HG02870 (cell line): ENCODE measurements at regions not wholly inside any gene's neighbourhood (a gene's known extent, or its start where the extent isn't known, plus 50 kb on each side); places are given as distances from the start of the nearest gene placed in this dataset.

Source experiments
- ATAC-seq: cut with Tn5 transposase; IDR thresholded peaks from one replicate; pipeline ENCODE4 v1.9.1; 2021; ENCODE audit warnings: mild to moderate bottlenecking, moderate library complexity; ENCODE audit not compliant: unreplicated experiment

GRCh38 chr5:136701191-136701590 lies 335.8 kb upstream of the TRPC7 start:
- ATAC-seq, result no peak

GRCh38 chr5:136699651-136700050 lies 334.3 kb upstream of the TRPC7 start:
- ATAC-seq, result no peak

DNA sequence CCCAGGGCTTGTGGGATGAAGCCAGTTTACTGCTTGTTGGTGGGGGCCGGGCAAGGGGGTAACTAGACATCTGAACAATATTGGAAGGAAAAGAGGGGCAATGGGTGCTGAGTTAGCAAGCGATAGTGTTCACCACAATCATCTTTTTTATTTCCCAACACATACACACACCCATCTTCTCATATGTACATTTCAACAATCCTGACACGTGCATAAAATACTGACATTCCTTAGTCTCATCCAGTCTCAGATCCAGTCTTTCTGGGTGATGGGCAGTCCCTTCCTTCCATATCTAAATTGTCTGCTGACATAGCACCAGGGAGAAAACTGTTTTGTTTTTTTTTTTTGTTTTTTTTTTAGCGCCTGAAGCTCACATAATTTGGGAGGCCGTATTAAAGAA lies 333.6 kb upstream of the TRPC7 start:
- no peak for ATAC-seq

- no peak for ATAC-seq
Measured at GRCh38 chr5:136694258-136694657, 328.9 kb upstream of the TRPC7 start.

GRCh38 chr5:136689552-136689951 lies 324.2 kb upstream of the TRPC7 start:
- ATAC-seq, result no peak

DNA sequence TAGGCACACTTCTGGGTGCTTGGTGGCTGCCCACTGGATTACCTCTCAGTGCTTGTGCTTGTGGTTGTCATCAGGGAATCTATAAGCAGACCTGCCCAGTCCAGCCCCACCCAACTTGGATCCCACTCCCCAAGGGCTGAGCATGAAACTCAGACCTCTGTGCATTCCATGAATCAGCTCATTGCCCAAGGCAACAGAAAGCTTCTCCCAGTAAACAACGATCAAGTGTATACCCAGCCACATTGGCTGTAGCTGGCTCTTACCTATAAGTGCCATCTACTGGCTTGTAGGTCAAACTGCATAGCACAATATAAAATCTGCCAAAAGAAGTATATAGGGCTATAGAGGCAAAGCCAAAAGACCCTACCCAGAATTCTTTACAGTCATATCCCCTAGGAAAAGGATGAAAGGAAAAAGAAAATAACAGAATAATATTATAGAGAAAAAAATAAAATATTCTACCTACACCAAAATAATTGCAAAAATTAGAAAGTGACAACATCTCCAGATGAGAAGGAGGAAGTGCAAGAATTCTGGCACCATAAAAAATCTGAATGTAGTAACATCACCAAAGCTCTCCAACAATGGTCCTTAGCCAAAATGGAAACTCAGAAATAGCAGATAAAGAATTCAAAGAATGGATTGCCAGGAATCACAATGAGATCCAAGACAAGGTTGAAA lies 321.0 kb upstream of the TRPC7 start:
- no peak for ATAC-seq

DNA sequence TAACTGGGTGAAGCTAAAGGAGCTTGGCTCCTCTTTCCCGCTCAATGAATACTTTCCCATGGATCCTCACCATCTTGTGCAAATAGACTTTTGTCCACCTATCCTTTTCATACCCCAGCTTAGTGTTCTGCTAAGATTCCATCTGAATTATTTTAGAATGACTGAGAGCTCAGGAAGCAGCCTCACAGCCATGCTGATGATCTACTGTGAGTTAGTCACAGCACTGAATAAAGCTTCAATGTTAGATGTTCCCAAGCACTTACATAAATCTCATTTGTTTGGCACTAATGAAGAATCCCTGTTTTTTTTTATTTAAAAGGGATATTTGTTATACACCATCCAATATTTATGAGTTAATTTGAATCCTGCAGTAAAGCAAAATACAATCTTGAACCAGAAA lies 317.6 kb upstream of the TRPC7 start:
- ATAC-seq, result no peak

DNA sequence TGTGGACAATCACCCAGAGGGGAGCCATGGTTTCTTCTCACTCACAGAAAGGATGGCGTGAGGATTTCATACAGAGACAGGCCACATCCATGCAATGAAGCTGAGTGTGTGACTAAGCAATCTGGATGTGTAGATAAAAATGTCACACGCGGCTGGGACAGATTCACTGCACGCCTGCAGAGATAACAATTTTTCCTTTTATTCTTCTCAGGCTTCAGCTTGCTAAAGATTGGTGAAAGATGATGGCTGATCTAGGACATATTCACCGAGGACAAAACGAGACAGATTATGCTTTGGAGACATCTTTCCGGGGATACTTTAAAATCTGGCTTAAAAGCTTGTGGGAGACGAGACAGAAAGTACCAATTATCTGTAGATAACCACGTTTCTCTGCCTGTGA lies 313.9 kb upstream of the TRPC7 start:
- ATAC-seq, result no peak

- no peak for ATAC-seq
Measured at GRCh38 chr5:136677217-136677616, 311.9 kb upstream of the TRPC7 start.

DNA sequence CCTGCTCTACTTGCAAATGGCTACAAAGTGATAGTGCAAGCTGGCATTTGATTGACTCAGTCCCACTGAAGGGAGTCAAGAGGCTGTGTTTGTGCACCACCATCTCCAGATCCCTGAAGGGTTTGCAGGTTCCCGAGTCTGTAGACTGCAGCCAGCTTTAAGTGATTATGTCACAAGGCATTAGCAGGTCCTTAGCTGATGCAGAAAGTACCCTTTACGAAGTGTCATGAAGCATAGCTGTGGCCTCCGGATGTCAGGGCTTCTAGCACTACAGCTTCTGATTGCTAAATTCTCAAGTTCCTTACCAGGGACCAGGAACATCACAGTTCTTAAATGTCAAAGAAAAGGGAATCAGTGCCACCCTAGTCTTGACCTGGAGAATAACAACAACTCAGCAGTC lies 311.3 kb upstream of the TRPC7 start:
- ATAC-seq, result no peak

GRCh38 chr5:136675769-136676168 lies 310.4 kb upstream of the TRPC7 start:
- no peak for ATAC-seq

DNA sequence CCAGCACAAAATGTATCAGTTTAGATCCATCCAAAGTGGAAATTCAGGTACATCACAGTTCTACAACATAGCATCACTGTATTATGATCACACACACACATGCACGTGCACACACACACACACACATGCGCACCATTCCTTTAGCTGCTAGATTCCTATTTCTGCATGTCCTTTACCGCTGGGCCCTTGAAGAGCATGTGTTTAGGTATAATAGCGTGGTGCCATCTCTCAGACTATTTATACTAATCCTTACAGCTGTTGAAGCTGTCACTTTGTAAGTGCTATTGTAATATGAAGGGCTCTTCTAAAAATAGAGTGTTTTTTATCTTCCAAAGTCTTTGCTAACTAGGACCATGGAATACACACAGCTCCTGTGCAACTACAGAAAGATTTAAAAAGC lies 308.8 kb upstream of the TRPC7 start:
- ATAC-seq, result no peak

- ATAC-seq, result no peak
Measured at GRCh38 chr5:136667789-136668188, 302.4 kb upstream of the TRPC7 start.

- ATAC-seq, result no peak
Measured at GRCh38 chr5:136666970-136667620, 301.8 kb upstream of the TRPC7 start.

DNA sequence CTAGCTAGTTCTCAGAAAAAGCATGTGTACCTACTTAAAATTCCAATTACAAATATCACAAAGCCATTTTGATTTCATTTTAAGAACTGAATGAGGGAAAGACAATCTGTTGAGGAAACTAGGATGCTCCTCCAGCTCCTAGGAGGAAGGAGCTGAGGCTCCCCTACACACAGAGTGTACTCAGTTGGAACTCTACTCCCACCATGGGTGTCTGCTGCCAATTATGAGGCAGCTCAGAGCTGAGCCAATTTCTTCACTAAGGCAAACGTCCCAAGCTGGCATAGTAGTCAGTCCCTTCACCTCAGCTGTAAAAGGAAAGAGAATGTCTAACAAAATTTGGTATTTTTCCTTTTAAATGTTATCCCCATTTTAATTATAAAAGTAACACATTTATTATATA lies 300.0 kb upstream of the TRPC7 start:
- no peak for ATAC-seq

DNA sequence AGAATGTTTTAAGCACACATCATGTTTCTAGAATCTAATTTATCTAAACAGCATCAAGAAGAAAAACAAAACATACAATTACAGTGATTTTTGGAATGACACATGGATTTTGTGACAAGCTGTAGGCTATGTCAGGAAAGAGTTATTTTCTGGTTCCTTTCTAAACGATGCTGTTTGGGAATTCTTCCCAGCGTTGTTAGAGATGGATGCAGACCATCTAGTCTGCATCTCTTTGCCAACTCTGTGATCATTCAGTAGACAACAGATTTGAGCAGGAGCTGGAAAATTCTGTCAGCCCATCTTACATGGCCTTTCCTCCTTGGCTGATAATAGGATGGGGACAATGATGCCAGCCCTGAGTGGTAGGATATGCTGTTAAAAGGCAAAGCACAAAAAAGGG lies 295.7 kb upstream of the TRPC7 start:
- no peak for ATAC-seq

DNA sequence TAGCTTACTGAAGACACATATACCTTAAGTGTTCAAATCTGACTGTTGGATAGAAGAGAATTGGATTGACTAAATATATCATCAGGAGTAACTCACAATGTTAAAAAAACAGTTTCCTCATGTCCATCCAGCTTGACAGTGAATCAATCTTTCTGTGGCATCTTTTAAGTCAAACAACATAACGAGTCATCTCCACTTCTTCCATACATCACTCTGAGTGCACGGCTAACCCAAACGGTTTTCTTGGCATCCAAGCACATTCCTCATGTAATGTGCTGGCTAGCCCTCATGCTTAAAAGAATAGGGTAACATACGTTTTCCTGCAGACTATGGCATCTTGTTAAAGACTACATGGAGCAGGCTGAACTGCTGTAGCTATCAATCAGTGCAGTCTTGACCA lies 291.5 kb upstream of the TRPC7 start:
- no peak for ATAC-seq

DNA sequence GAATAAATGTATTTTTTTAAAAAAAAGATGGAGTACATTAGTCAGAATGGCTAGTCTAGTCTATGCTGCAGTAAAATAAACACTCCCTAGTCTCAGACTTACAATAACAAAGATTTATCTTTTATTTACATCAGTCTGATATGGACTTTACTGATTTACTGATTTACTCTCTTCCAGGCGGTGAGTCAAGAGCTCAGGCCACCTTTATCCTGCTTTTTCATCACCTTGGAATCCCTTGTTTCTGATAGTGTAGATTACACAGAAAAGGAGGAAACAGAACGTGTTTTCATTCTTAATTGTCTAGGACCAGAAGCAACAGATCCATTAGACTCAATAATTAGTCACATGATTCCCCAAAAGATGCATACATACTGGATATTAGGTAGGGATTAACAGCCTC lies 290.1 kb upstream of the TRPC7 start:
- no peak for ATAC-seq

DNA sequence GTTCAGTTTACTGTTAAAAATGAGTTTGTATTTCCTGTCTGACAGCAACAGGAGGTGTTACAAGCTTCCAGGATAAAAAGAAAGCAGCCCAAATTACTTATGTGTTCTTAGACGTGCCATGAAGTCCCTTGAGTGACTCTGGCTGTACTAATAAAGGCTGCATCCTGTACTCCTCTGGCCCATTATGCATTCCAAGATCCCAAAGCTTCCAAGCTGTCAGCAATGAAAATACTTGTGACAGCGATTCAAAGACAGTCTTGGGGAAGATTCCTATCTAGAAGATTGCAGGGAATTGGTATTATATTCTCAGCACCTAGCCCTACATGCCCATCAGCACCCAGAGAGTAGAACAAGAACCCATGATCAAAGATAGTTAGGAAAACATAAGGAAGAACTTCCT lies 281.6 kb upstream of the TRPC7 start:
- no peak for ATAC-seq

DNA sequence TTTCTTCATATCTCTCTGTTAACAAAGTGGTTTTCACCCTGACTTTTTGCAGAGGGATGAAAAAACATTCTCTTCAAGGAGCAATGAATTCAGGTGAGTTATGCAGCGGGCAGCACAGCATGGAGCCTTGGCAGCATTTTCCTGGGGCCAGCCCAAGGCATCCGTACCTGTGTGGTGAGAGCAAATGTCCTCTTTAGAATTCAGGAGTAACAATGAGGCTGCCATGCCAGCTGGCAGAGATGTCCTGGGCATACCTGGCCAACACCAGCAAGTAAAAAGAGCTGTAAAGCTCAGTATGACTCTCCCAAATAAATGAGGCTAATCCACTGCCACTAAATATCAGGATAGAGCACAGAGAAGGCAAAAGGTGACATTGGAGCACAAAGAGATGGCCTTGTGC lies 277.6 kb upstream of the TRPC7 start:
- ATAC-seq, result no peak

- no peak for ATAC-seq
Measured at GRCh38 chr5:136639616-136640015, 274.3 kb upstream of the TRPC7 start.

DNA sequence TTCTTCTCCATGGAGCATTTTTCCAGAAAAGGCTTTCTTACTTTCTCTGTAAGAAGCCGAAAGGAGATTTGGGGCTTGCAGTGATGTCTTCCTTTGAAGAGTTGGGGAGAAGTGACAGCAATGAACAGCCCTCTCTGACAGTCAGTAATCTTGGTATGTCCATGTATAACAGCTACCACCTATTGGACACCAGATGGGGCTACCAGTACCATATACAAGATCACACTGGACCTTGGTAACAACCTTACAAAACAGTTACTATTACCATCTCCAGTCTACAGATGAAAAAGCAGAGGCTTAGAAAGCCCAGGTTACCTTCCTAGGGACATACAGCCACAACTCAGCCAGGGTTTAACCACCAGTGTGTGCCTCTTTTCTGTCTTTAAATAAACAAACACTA lies 272.7 kb upstream of the TRPC7 start:
- no peak for ATAC-seq

DNA sequence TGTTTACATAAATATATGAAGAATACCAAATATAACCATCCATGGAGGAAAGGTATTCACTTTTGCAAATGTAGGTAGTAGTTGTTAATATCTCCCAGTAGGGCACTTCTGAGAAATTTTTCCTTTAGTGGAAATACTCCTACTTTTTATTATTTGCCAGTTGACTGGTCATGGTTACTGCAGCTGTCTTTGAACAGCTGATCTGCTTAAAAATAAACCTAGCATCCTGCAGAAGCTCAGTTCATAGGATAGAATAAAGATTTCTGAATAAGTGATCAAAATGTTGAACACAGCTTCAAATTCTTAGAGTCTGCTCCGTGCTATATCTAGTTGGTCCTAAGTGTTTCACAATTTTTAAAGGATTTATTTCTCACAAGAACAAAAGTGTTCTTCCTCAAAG lies 270.7 kb upstream of the TRPC7 start:
- no peak for ATAC-seq
